DMS 273 treated with DMSO at 0.1 percent for 48 hours (cell line): ENCODE measurements at regions not wholly inside any gene's neighbourhood (a gene's known extent, or its start where the extent isn't known, plus 50 kb on each side); places are given as distances from the start of the nearest gene placed in this dataset.
A peak's percentile ranks its signal among the peaks of the same experiment; 100 is the strongest.

Experiments used
- DNase-seq: peaks from one replicate; lab custom pipeline; 2025; lab: John Stamatoyannopoulos, UW

- DNase-seq = no peak
These were observed 61.6 kb upstream of the LAPTM5 start for GRCh38 chr1:30819244-30819571.

GRCh38 chr1:30818568-30819243, 61.1 kb upstream of the LAPTM5 start:
- DNase-seq = no peak

- no peak for DNase-seq
These were observed 60.0 kb upstream of the LAPTM5 start for GRCh38 chr1:30817548-30817947.

- DNase-seq = no peak
These were observed 59.5 kb upstream of the LAPTM5 start for GRCh38 chr1:30817077-30817438.

GRCh38 chr1:30816211-30817076, 58.9 kb upstream of the LAPTM5 start:
- no peak for DNase-seq

- DNase-seq = no peak
These were observed 58.0 kb upstream of the LAPTM5 start for GRCh38 chr1:30815556-30815955.

- no peak for DNase-seq
These were observed 56.7 kb upstream of the LAPTM5 start for GRCh38 chr1:30814292-30814691.

- DNase-seq = no peak
These were observed 54.5 kb upstream of the LAPTM5 start for GRCh38 chr1:30812076-30812475.

GRCh38 chr1:30811187-30811586, 53.6 kb upstream of the LAPTM5 start:
- DNase-seq = no peak

GRCh38 chr1:30810416-30811080, 53.0 kb upstream of the LAPTM5 start:
- DNase-seq = no peak

- DNase-seq = no peak
These were observed 52.1 kb upstream of the LAPTM5 start for GRCh38 chr1:30809514-30810263.

GRCh38 chr1:30808067-30808662, 50.6 kb upstream of the LAPTM5 start:
- no peak for DNase-seq

- peak; percentile 22 for DNase-seq
These were observed 49.9 kb upstream of the LAPTM5 start for GRCh38 chr1:30807318-30808066.
